ENCODE measurements at regions not wholly inside any gene's neighbourhood (a gene's known extent, or its start where the extent isn't known, plus 50 kb on each side); places are given as distances from the start of the nearest gene placed in this dataset.

GRCh38 chr18:47461977-47462376 is 210.5 kb upstream of the SKOR2 start:
- H3K27ac ChIP-seq: no peak overlapping the region
- TF ChIP-seq ZFX (IDR thresholded peaks at IDR 0.05; ENCODE audit: borderline replicate concordance): no peak
- TF ChIP-seq, protein P1, sequence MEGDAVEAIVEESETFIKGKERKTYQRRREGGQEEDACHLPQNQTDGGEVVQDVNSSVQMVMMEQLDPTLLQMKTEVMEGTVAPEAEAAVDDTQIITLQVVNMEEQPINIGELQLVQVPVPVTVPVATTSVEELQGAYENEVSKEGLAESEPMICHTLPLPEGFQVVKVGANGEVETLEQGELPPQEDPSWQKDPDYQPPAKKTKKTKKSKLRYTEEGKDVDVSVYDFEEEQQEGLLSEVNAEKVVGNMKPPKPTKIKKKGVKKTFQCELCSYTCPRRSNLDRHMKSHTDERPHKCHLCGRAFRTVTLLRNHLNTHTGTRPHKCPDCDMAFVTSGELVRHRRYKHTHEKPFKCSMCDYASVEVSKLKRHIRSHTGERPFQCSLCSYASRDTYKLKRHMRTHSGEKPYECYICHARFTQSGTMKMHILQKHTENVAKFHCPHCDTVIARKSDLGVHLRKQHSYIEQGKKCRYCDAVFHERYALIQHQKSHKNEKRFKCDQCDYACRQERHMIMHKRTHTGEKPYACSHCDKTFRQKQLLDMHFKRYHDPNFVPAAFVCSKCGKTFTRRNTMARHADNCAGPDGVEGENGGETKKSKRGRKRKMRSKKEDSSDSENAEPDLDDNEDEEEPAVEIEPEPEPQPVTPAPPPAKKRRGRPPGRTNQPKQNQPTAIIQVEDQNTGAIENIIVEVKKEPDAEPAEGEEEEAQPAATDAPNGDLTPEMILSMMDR (IDR thresholded peaks at IDR 0.05): no peak

GRCh38 chr18:47461406-47461948 is 210.0 kb upstream of the SKOR2 start:
- H3K27ac ChIP-seq: no peak overlapping the region
- no peak for TF ChIP-seq ZFX (IDR thresholded peaks at IDR 0.05; ENCODE audit: borderline replicate concordance)
- TF ChIP-seq, protein P1 (IDR thresholded peaks at IDR 0.05): no peak

DNA sequence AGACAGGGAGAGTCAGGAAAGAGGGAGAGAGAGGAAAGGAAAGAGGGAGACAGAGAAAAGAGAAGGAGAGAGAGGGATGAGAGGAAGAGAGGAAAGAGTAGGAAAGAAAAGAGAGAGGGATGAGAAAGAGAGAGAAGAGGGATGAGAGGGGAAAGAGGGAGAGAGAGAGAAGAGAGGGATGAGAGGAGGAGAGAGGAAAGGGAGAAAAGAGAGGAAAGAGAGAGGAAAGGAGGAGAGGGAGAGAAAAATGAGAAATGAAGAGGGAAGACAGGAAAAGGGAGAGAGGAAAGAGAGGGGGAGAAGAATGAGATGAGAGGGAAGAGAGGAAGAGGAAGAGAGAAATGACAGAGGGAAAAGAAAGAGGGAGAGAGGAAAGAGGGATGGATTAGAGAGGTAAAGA is 207.0 kb upstream of the SKOR2 start:
- H3K27ac ChIP-seq: no peak overlapping the region
- no peak for TF ChIP-seq ZFX (IDR thresholded peaks at IDR 0.05; ENCODE audit: borderline replicate concordance)
- TF ChIP-seq, protein P1 (IDR thresholded peaks at IDR 0.05): no peak

DNA sequence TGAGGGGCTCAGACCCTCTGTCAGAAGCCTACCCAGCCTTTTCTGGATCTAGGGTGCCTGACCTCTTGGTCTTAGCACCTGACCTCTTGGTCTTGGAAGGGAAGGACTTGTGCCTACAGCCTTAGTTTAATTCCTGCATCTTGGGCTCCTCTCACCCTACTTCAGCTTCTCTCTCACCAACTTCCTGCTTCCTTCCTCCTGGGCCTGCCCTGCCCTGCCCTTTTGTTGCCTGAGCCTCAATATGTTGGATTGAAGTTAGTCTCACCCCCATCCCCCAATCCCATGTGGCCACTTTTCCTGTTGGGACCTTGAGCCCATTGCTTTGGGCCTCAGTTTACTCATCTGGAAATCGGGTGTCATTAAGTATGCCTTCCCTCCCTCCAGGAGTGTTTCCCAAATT is 206.2 kb upstream of the SKOR2 start:
- TF ChIP-seq ZFX (IDR thresholded peaks at IDR 0.05; ENCODE audit: borderline replicate concordance): no peak
- TF ChIP-seq, protein P1 (IDR thresholded peaks at IDR 0.05): no peak
- no peak overlapping the region for H3K27ac ChIP-seq

GRCh38 chr18:47453038-47453437 is 201.6 kb upstream of the SKOR2 start:
- TF ChIP-seq, protein P1 (IDR thresholded peaks at IDR 0.05): no peak
- no peak for TF ChIP-seq ZFX (IDR thresholded peaks at IDR 0.05; ENCODE audit: borderline replicate concordance)
- no peak overlapping the region for H3K27ac ChIP-seq

DNA sequence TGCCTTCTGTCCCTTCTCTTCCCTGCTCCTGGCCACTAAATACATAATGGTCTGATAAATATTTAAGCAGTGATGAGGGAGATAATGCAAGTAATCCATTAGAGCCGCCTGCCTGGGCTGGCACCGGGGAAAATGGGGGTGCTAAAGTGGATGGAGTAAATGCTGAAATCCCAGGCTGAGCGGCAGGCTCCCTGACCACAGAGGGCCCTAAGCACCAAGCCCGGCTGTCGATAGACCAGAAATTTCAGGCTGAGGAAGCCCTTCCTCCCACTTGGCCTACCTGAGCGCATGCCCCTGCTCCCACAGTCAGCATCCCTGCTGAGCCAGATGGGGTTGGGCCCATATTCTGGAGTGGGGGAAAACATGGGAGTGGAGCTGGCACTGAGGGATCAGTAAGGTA is 197.5 kb upstream of the SKOR2 start:
- H3K27ac ChIP-seq: no peak overlapping the region
- TF ChIP-seq ZFX (IDR thresholded peaks at IDR 0.05; ENCODE audit: borderline replicate concordance): no peak
- TF ChIP-seq, protein P1 (IDR thresholded peaks at IDR 0.05): no peak

GRCh38 chr18:47441914-47442313 is 190.5 kb upstream of the SKOR2 start:
- H3K27ac ChIP-seq: no peak overlapping the region
- TF ChIP-seq, protein P1 (IDR thresholded peaks at IDR 0.05): no peak
- TF ChIP-seq ZFX (IDR thresholded peaks at IDR 0.05; ENCODE audit: borderline replicate concordance): no peak
